ENCODE measurements at regions not wholly inside any gene's neighbourhood (a gene's known extent, or its start where the extent isn't known, plus 50 kb on each side); places are given as distances from the start of the nearest gene placed in this dataset.
"Not testable (repeated sequence)": the region's sequence is repeated elsewhere in the genome, so short reads cannot be mapped to it uniquely, and the experiment has no call there.

DNA sequence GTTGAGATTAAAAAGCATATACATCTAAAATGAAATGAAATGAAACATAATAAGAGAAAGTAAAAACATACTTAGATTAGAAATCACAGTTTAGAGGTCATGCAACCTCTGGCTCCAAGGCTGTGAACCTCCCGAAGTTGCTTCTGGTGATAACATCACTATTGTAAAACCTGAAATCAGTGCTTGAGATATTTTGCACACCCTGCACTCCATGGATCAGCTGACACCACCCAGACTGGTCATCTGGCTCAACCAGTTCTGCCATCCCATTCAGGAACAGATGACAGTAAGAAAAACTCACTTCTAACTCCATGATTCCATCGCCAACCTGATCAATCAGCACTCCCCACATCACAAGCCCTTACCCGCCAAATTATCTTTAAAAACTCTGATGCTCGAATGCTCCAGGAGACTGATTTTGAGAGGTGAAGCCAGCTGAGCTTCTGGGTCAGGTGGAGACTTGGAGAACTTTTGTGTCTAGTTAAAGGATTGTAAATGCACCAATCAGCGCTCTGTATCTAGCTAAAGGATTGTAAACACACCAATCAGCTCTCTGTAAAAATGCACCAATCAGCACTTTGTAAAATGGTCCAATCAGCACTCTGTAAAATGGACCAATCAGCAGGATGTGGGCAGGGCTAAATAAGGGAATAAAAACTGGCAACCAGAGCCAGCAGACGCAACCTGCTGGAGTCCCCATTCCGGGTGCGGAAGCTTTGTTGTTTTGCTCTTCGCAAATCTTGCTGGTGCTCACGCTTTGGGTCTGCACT lies 162.6 kb upstream of the MAGI2 start:
- no peak for DNase-seq

DNA sequence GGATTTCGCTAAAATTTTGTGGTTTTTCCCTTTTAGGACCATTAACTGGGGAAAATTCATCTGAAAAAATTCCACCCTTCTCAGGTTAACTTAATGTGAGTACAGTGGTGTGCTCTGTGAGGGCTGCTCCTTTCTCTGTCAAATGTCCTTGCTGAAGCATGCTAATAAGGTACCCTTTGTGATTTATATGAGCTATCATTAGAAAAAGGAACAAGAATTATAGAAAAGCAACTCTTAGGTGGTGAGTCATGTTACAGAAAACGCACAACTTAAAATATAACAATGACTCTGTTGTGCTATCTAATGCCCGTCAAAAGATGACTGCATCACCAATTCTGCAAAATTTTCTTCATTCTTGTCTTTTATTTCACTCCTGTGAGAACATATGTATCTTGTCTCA lies 162.0 kb upstream of the MAGI2 start:
- DNase-seq, result no peak

DNA sequence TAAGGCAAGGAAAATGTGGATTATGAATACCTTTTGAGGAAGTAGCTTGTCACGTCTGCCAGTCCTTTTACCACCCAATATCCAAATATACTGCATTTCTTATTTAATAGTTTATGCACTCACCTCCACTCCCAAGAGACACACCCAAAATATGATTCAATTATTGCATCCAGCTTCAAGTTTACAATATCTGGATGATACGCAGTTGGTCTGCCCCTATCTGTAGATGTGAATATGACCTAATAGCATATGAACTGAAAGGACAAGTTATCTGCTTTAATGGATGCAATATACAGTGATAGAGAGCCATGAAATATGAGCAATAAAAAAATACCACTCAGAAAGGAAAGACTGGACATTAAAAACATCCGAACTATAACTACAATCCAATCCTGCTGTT lies 159.4 kb upstream of the MAGI2 start:
- no peak for DNase-seq

DNA sequence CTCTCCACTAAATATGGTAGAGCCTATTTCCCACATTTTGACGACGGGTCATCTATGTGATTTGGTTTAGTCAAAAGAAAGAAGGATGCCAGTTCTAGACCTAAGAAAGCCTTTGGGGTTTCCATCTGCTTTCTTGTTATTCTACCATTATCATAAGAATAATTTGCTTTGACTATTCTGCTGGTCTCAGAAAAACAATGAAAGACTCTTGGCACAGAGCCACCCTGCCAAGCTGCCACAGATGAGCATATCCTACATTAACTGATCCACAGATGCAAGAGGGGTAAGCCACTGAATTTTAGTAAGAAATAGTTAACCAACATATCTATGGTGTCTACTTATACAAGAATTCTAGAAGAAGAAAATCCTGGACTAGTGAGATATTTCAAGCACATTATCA lies 158.6 kb upstream of the MAGI2 start:
- no peak for DNase-seq

- no peak for DNase-seq
Measured at GRCh38 chr7:79610748-79611304, 157.4 kb upstream of the MAGI2 start.

DNA sequence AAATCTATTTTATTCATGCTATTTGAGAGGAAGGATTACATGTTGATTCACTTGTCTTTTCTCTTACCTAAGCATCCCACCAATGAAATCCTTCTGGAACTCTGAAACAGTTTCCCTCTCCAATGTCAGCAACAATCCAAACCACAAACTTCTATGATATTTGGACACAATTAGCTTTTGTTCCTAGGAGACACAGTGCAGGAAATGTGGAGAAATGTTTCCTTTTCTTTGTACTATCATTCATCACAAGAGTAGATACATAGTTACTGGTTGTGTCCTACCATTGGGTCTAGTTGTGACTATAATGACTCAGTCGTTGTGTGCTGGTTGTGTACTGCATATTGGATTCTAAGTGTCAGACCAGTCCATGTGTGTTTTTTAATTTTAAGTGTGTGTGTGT lies 156.8 kb upstream of the MAGI2 start:
- no peak for DNase-seq

DNA sequence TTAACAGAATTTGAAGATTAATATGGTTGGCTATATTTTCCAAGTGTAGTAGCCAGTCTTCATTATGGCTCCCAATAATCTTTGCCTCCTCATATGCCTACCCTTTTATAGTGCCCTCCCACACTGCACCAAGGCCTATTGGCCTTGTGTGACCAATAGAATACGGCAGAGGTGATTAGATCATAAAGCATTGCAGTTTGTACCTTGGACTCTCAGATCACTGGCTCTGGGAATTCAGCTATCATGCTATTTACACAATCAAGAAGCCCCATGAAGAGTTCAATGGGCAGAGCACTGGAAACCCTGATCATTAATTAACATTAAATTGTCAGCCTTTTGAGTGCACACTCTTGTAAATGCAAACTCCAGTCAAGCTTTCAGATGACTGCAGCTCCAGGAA lies 154.5 kb upstream of the MAGI2 start:
- DNase-seq, result no peak

DNA sequence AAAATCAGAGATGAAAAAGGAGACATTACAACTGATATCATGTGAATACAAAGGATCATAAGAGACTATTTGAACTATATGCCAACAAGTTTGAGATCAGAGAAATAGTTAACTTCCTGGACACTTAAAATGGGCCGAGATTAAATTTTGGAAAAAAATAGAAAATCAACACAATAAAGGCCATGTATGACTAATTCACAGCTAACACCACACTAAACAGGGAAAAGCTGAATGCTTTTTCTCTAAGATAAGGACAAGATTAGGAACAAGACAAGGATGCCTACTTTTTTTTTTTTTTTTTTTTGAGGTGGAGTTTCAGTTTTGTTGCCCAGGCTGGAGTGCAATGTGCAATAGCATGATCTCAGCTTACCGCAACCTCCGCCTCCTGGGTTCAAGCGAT lies 151.4 kb upstream of the MAGI2 start:
- no peak for DNase-seq

DNA sequence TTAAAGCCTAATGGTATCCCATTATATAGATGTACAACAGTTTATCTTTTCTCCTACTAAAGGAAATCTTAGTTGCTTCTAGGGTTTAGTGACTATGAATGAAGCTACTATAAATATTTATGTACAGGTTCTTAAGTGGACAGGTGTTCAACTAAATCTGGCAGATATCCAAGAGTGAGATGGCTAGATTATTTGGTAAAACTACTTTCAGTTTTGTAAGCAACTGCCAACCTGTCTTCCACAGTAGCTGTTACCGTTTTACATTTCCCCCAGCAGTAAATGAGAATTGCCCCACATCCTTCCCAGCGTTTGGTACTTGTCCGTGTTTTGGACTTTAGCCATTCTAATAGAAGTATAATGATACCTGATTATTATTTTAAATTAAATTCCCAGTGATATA lies 144.9 kb upstream of the MAGI2 start:
- DNase-seq, result no peak

DNA sequence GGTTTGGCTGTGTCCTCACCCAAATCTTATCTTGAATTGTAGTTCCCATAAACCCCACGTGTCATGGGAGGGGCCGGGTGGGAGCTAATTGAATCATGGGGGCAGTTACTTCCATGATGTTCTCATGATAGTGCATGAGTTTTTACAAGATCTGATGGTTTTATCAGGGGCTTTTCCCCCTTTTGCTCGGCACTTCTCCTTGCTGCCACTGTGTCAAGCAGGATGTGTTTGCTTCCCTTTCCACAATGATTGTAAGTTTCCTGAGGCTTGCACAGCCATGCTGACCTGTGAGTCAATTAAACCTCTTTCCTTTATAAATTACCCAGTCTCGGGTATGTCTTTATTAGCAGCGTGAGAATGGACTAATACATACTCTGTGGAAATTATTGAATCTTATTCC lies 141.2 kb upstream of the MAGI2 start:
- DNase-seq, result not testable (repeated sequence)

- DNase-seq, result no peak
Measured at GRCh38 chr7:79593866-79594301, 140.4 kb upstream of the MAGI2 start.

DNA sequence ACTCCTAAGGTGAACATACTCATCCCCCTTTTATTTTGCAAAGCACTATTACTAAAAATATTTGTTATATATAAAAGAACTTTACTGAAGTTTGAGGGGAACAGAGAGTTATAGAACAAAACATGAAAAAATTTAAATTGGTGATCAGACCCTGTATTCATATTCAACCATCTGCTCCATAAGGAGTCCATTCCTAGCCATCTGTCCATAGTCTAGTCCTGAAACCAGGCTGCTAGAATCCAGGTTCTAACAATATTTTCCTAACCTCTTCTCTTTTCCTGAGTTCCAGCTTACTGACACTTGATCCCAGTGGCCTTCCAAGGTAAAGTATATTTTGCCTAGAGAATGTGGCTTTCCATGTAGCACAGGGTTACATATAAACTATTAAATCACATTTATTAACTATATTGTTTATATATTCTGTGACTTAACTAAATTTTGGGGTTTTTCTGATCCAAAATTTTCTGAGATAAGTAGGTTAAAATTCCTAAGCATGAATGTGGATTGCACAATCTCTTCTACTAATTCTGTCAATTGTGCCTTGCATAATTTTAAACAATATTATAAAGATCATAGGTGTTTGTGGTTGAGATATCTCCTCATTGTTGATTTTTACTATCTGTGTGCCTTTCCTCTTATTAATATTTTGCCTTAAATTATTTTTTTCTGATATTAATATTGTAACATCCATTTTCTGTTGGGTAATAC lies 137.6 kb upstream of the MAGI2 start:
- DNase-seq, result no peak

- no peak for DNase-seq
Measured at GRCh38 chr7:79590391-79590790, 136.9 kb upstream of the MAGI2 start.

GRCh38 chr7:79570903-79571302 lies 117.4 kb upstream of the MAGI2 start:
- no peak for DNase-seq

GRCh38 chr7:79563821-79564522 lies 110.5 kb upstream of the MAGI2 start:
- DNase-seq, result no peak

DNA sequence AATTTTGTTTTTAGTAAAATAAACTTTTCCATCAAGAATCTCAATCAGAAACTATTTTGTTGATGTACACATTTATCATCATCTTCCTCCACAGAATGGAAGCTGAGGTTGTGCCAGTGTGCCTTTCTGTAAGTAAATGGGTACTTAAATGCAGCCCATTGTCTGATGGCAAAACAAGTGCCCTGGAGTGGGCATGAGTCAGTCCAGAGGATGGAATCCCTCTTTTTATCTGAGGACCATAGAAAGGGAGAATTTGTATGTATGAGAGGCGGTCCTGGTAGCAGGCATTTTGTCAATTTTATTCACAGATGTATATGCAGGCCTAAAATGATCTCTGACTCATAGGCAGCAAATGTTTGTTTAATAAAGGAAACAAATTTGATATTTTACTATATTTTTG lies 102.1 kb upstream of the MAGI2 start:
- no peak for DNase-seq

DNA sequence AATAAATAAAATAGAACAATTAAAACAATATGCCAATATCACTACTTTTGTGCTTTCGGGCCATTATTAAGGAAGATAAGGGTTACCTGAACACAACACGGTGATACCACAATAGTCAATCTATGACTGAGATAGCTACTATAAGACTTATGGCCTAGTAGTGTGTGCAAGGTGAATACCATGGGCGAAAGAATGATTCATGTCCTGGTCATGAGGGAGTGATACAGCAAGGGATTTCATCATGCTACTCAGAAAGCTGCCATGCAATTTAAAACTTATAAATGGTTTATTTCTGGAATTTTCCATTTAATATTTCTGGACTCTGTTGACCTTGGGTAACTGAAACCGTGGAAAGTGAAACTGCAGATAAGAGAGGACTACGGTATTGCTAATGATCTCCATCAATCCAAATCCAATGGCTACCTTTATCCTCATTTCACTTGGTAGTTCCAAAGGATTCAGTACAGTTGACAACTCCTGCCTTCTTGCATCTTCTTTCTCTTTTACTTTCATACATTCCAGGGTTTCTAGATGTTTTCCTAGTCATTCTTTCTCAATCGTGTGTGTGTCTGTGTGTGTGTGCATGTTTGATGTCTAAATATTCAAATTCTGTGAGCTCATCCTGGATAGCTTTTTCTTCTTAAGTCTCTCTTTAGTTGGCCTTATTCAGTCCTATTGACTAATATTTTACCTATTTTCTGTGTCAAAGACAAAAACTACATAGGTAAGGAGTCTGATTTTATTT lies 100.5 kb upstream of the MAGI2 start:
- no peak for DNase-seq

DNA sequence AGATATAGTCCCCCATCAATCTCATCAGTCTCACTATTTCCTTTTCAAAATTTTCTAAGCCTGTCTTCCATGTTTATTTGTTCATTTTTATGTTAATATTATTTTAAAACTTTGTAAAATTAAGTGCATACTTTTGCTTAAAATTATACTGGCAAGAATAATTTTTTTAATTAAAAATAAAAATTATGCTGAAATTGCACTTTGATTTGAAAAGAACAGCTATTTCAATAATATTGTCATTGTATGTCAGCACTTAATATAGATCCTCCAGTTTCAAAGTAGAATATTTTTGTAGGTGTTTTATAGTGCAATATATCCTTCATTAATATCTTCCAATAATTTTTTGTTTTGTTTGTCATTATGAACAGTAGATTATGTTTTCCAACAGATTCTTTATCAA lies 99.0 kb upstream of the MAGI2 start:
- DNase-seq, result no peak

- DNase-seq, result no peak
Measured at GRCh38 chr7:79548727-79549126, 95.3 kb upstream of the MAGI2 start.

DNA sequence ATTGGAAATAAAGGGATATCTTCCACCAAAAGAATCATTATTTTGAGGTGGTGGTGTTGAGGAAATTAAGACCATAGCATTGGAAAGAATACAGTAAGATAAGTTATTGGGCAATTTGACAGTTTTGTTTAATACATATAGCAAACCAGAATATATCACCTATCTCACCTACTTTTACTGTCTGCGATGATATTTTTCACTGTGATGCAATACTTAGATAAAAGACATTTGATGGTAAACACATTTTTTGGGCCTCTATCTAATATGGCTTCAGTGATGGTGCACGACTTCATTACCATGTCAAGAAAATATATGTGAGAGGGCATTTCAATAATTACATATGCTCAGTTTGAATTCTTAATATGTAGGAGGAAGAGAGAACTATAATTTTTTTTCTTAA lies 93.7 kb upstream of the MAGI2 start:
- no peak for DNase-seq

DNA sequence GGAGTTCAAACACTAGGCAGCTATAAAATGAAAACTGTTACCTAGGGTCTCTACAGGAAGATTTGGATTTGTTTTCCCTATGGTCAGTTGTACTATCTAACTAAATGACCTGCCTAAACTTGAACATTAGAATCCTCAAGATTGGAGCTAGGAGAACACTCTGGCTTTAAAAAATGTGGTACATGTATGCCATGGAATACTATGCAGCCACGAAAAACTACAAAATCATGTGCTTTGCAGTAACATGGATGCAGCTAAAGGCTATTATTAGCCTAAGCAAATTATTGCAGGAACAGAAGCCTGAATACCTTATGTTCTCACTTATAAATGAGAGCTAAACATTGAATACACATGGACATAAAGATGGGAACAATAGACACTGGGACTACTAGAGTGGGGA lies 87.1 kb upstream of the MAGI2 start:
- no peak for DNase-seq

DNA sequence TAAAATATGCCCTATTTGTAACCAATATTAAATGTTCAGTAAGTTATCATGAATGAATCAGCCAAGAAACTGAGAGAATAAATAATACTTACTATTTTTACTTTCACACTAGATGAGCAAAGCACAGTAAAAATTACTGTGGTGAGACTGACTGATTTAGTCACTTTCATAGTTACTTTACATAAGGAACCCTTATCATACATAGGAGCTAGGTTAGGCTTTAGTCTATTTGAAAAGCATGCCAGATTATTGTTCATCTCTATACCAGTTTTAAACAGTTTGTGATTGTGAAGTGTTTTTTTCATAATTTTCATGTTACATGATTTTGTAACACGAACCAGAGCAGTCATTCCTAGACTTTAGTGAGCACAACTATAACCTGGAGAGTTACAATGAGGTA lies 80.7 kb upstream of the MAGI2 start:
- no peak for DNase-seq

Measured in activated CD4-positive, alpha-beta T cell treated with anti-CD3 and anti-CD28 coated beads, Interleukin-2, amount 50 U/mL, for 1 hour (primary cell).